ENCODE measurements at regions not wholly inside any gene's neighbourhood (a gene's known extent, or its start where the extent isn't known, plus 50 kb on each side); places are given as distances from the start of the nearest gene placed in this dataset.

GRCh38 chr3:194243172-194243837 is 107.4 kb downstream of the HES1 start:
- H3K36me3 Mint-ChIP-seq, result no peaks in the 10 kb centered on the region
- peaks cover 6 to 9% of the 10 kb centered on the region in 2 donors for H3K4me1 ChIP-seq (ENCODE audit: control insufficient read depth in 1 of 2, insufficient read depth in 2 of 2, low read length in 2 of 2)
- no peaks in the 10 kb centered on the region for H3K79me2 ChIP-seq (ENCODE audit: insufficient read depth, low read length)
- H2AFZ ChIP-seq (ENCODE audit: insufficient read depth, low read depth, low read length, poor library complexity, severe bottlenecking), result no peak overlapping the region
- H3K9ac ChIP-seq (ENCODE audit: insufficient read depth, low read length, poor library complexity, severe bottlenecking), result no peak overlapping the region
- no peaks in the 10 kb centered on the region for H3K9me3 Mint-ChIP-seq
- H3K27me3 Mint-ChIP-seq (ENCODE audit: low read depth in 3 of 3), result peaks cover 0 to 14% (median 2%) of the 10 kb centered on the region in 3 donors
- TF ChIP-seq, protein P1, sequence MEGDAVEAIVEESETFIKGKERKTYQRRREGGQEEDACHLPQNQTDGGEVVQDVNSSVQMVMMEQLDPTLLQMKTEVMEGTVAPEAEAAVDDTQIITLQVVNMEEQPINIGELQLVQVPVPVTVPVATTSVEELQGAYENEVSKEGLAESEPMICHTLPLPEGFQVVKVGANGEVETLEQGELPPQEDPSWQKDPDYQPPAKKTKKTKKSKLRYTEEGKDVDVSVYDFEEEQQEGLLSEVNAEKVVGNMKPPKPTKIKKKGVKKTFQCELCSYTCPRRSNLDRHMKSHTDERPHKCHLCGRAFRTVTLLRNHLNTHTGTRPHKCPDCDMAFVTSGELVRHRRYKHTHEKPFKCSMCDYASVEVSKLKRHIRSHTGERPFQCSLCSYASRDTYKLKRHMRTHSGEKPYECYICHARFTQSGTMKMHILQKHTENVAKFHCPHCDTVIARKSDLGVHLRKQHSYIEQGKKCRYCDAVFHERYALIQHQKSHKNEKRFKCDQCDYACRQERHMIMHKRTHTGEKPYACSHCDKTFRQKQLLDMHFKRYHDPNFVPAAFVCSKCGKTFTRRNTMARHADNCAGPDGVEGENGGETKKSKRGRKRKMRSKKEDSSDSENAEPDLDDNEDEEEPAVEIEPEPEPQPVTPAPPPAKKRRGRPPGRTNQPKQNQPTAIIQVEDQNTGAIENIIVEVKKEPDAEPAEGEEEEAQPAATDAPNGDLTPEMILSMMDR (IDR thresholded peaks at IDR 0.05), result no peak
- no peaks in the 10 kb centered on the region for H3K9me3 ChIP-seq (replicated peaks in 1 of 2; ENCODE audit: control insufficient read depth in 1 of 2, insufficient read depth in 1 of 2, low read length in 2 of 2)
- H3K27me3 ChIP-seq (ENCODE audit: control insufficient read depth in 2 of 2, insufficient read depth in 2 of 2, low read length in 2 of 2), result no peaks in the 10 kb centered on the region
- intact Hi-C loops (cut with micrococcal nuclease), result no loop called here
- no peaks in the 10 kb centered on the region for H3K36me3 ChIP-seq (replicated peaks in 1 of 2; ENCODE audit: control insufficient read depth in 1 of 2, insufficient read depth in 2 of 2, low read length in 2 of 2)
- no peak overlapping the region for H3K4me3 Mint-ChIP-seq
- no peak overlapping the region for H3K27ac Mint-ChIP-seq
- no peak overlapping the region for H3K4me2 ChIP-seq (replicated peaks; ENCODE audit: extremely low read depth, low read length, poor library complexity, severe bottlenecking)
- no peak for DNase-seq
- no peaks in the 10 kb centered on the region for H4K20me1 ChIP-seq (ENCODE audit: insufficient read depth, low read length)
- H3K27ac ChIP-seq (ENCODE audit: low read depth in 1 of 2, low read length in 2 of 2), result no peak overlapping the region
- WGBS (ENCODE audit: insufficient coverage), result 70% methylated on average over 2 of the region's 4 CpGs
- no peak overlapping the region for H3K4me3 ChIP-seq (replicated peaks in 1 of 3; ENCODE audit: low read depth in 2 of 3, low read length in 3 of 3)
- H3K4me1 Mint-ChIP-seq, result peaks cover 14% of the 10 kb centered on the region

GRCh38 chr3:194244167-194244566 is 107.0 kb downstream of the CPN2 start:
- H3K27me3 ChIP-seq (ENCODE audit: control insufficient read depth in 2 of 2, insufficient read depth in 2 of 2, low read length in 2 of 2), result no peaks in the 10 kb centered on the region
- DNase-seq, result no peak
- Mint-ChIP-seq H3K4me3 (no peak overlapping the region), H3K27me3 (ENCODE audit: low read depth in 3 of 3) (peaks cover 2 to 14% (median 6%) of the 10 kb centered on the region in 3 donors), H3K36me3 (no peaks in the 10 kb centered on the region), H3K27ac (no peak overlapping the region), H3K4me1 (peaks cover 14% of the 10 kb centered on the region), H3K9me3 (no peaks in the 10 kb centered on the region)
- no peaks in the 10 kb centered on the region for H4K20me1 ChIP-seq (ENCODE audit: insufficient read depth, low read length)
- no peak overlapping the region for H3K4me3 ChIP-seq (replicated peaks in 1 of 3; ENCODE audit: low read depth in 2 of 3, low read length in 3 of 3)
- H3K4me1 ChIP-seq (ENCODE audit: control insufficient read depth in 1 of 2, insufficient read depth in 2 of 2, low read length in 2 of 2), result peaks cover 6 to 9% of the 10 kb centered on the region in 2 donors
- no peak overlapping the region for H3K4me2 ChIP-seq (replicated peaks; ENCODE audit: extremely low read depth, low read length, poor library complexity, severe bottlenecking)
- no peaks in the 10 kb centered on the region for H3K79me2 ChIP-seq (ENCODE audit: insufficient read depth, low read length)
- H2AFZ ChIP-seq (ENCODE audit: insufficient read depth, low read depth, low read length, poor library complexity, severe bottlenecking), result no peak overlapping the region
- H3K36me3 ChIP-seq (replicated peaks in 1 of 2; ENCODE audit: control insufficient read depth in 1 of 2, insufficient read depth in 2 of 2, low read length in 2 of 2), result no peaks in the 10 kb centered on the region
- H3K9me3 ChIP-seq (replicated peaks in 1 of 2; ENCODE audit: control insufficient read depth in 1 of 2, insufficient read depth in 1 of 2, low read length in 2 of 2), result no peaks in the 10 kb centered on the region
- no peak overlapping the region for H3K27ac ChIP-seq (ENCODE audit: low read depth in 1 of 2, low read length in 2 of 2)
- TF ChIP-seq, protein P1 (IDR thresholded peaks at IDR 0.05), result no peak
- intact Hi-C loops (cut with micrococcal nuclease), result no loop called here
- no peak overlapping the region for H3K9ac ChIP-seq (ENCODE audit: insufficient read depth, low read length, poor library complexity, severe bottlenecking)
- 88% methylated on average over 3 of the region's 6 CpGs for WGBS (ENCODE audit: insufficient coverage)
